ENCODE measurements at regions not wholly inside any gene's neighbourhood (a gene's known extent, or its start where the extent isn't known, plus 50 kb on each side); places are given as distances from the start of the nearest gene placed in this dataset.

- Histone ChIP-seq H3K9me3 (replicated peaks in 1 of 2; ENCODE audit: control insufficient read depth in 1 of 2, insufficient read depth in 1 of 2, low read length in 2 of 2) (peaks cover 3 to 5% of the 10 kb centered on the region in 2 donors), H3K27me3 (ENCODE audit: control insufficient read depth in 2 of 2, insufficient read depth in 2 of 2, low read length in 2 of 2) (no peaks in the 10 kb centered on the region), H3K4me3 (replicated peaks in 1 of 3; ENCODE audit: low read depth in 2 of 3, low read length in 3 of 3) (no peak overlapping the region), H3K4me2 (replicated peaks; ENCODE audit: extremely low read depth, low read length, poor library complexity, severe bottlenecking) (no peak overlapping the region), H3K36me3 (replicated peaks in 1 of 2; ENCODE audit: control insufficient read depth in 1 of 2, insufficient read depth in 2 of 2, low read length in 2 of 2) (no peaks in the 10 kb centered on the region), H2AFZ (ENCODE audit: insufficient read depth, low read depth, low read length, poor library complexity, severe bottlenecking) (no peak overlapping the region), H3K9ac (ENCODE audit: insufficient read depth, low read length, poor library complexity, severe bottlenecking) (no peak overlapping the region), H3K79me2 (ENCODE audit: insufficient read depth, low read length) (no peaks in the 10 kb centered on the region), H4K20me1 (ENCODE audit: insufficient read depth, low read length) (no peaks in the 10 kb centered on the region), H3K27ac (ENCODE audit: low read depth in 1 of 2, low read length in 2 of 2) (no peak overlapping the region), H3K4me1 (ENCODE audit: control insufficient read depth in 1 of 2, insufficient read depth in 2 of 2, low read length in 2 of 2) (peaks cover 29 to 33% of the 10 kb centered on the region in 2 donors)
- Mint-ChIP-seq H3K9me3 (peaks cover 2 to 8% (median 4%) of the 10 kb centered on the region in 7 donors), H3K36me3 (peaks cover 0 to 1% of the 10 kb centered on the region in 2 donors), H3K4me1 (peaks cover 29% of the 10 kb centered on the region), H3K27ac (no peak overlapping the region), H3K27me3 (ENCODE audit: low read depth in 3 of 3) (peaks cover 0 to 1% (median 0%) of the 10 kb centered on the region in 3 donors), H3K4me3 (no peak overlapping the region)
- intact Hi-C loops (cut with micrococcal nuclease), result no loop called here
- WGBS (ENCODE audit: insufficient coverage), result 51% methylated on average over 4 of the region's 5 CpGs
- TF ChIP-seq CTCF (IDR thresholded peaks at IDR 0.05), result no peak
- no peak for DNase-seq
Measured at GRCh38 chr9:108087781-108088180, 598.2 kb upstream of the KLF4 start.

- Histone ChIP-seq H3K4me1 (ENCODE audit: control insufficient read depth in 1 of 2, insufficient read depth in 2 of 2, low read length in 2 of 2) (peaks cover 29 to 33% of the 10 kb centered on the region in 2 donors), H3K36me3 (replicated peaks in 1 of 2; ENCODE audit: control insufficient read depth in 1 of 2, insufficient read depth in 2 of 2, low read length in 2 of 2) (no peaks in the 10 kb centered on the region), H3K9me3 (replicated peaks in 1 of 2; ENCODE audit: control insufficient read depth in 1 of 2, insufficient read depth in 1 of 2, low read length in 2 of 2) (no peaks in the 10 kb centered on the region), H2AFZ (ENCODE audit: insufficient read depth, low read depth, low read length, poor library complexity, severe bottlenecking) (no peak overlapping the region), H3K27ac (ENCODE audit: low read depth in 1 of 2, low read length in 2 of 2) (no peak overlapping the region), H4K20me1 (ENCODE audit: insufficient read depth, low read length) (no peaks in the 10 kb centered on the region), H3K79me2 (ENCODE audit: insufficient read depth, low read length) (no peaks in the 10 kb centered on the region), H3K4me2 (replicated peaks; ENCODE audit: extremely low read depth, low read length, poor library complexity, severe bottlenecking) (no peak overlapping the region), H3K9ac (ENCODE audit: insufficient read depth, low read length, poor library complexity, severe bottlenecking) (no peak overlapping the region), H3K4me3 (replicated peaks in 1 of 3; ENCODE audit: low read depth in 2 of 3, low read length in 3 of 3) (no peak overlapping the region), H3K27me3 (ENCODE audit: control insufficient read depth in 2 of 2, insufficient read depth in 2 of 2, low read length in 2 of 2) (no peaks in the 10 kb centered on the region)
- H3K4me1 Mint-ChIP-seq, result peaks cover 29% of the 10 kb centered on the region
- no peak for DNase-seq
- H3K27me3 Mint-ChIP-seq (ENCODE audit: low read depth in 3 of 3), result peaks cover 0 to 1% (median 0%) of the 10 kb centered on the region in 3 donors
- intact Hi-C loops (cut with micrococcal nuclease), result no loop called here
- H3K27ac Mint-ChIP-seq, result no peak overlapping the region
- no peak overlapping the region for H3K4me3 Mint-ChIP-seq
- peaks cover 0 to under 1% of the 10 kb centered on the region in 2 donors for H3K36me3 Mint-ChIP-seq
- no peak for TF ChIP-seq CTCF (IDR thresholded peaks at IDR 0.05)
- 97% methylated on average over 2 of the region's 4 CpGs for WGBS (ENCODE audit: insufficient coverage)
- H3K9me3 Mint-ChIP-seq, result peaks cover 0 to 5% (median 2%) of the 10 kb centered on the region in 7 donors
Measured at GRCh38 chr9:108086624-108087023, 597.1 kb upstream of the KLF4 start.

All from CD14-positive monocyte (primary cell).